Parathyroid adenoma (tissue), 2 donors: ENCODE measurements at regions not wholly inside any gene's neighbourhood (a gene's known extent, or its start where the extent isn't known, plus 50 kb on each side); places are given as distances from the start of the nearest gene placed in this dataset.
"Not testable (repeated sequence)": the region's sequence is repeated elsewhere in the genome, so short reads cannot be mapped to it uniquely, and the experiment has no call there.

ENCODE experiments used
- H2AFZ ChIP-seq: fragments of 300-600 bp; sonication (generic); one replicate; pipeline ENCODE4 v1.7.0; 2017; ENCODE audit warnings: antibody characterized with exemption, mild to moderate bottlenecking
- H3K27ac ChIP-seq: fragments of 300-600 bp; sonication (generic); one replicate; pipeline ENCODE4 v1.7.0; 2017
- H3K27me3 ChIP-seq: fragments of 300-600 bp; sonication (generic); one replicate; pipeline ENCODE4 v1.7.0; 2017; ENCODE audit warnings: low read length; ENCODE audit not compliant: control insufficient read depth, insufficient read depth
- H3K36me3 ChIP-seq: fragments of 300-600 bp; sonication (generic); one replicate; pipeline ENCODE4 v1.7.0; 2017; ENCODE audit warnings: low read length; ENCODE audit not compliant: control insufficient read depth, insufficient read depth
- H3K4me1 ChIP-seq: fragments of 300-600 bp; sonication (generic); one replicate; pipeline ENCODE4 v1.7.0; 2017; ENCODE audit warnings: control low read depth
- H3K4me2 ChIP-seq: fragments of 300-600 bp; sonication (generic); one replicate; pipeline ENCODE4 v1.7.0; 2017; ENCODE audit warnings: low read length
- H3K4me3 ChIP-seq: fragments of 300-600 bp; sonication (generic); one replicate; pipeline ENCODE4 v1.7.0; 2017; ENCODE audit warnings: low read depth, low read length
- H3K79me2 ChIP-seq: fragments of 300-600 bp; sonication (generic); one replicate; pipeline ENCODE4 v1.7.0; 2017; ENCODE audit warnings: control low read depth
- H3K9ac ChIP-seq: fragments of 300-600 bp; sonication (generic); one replicate; pipeline ENCODE4 v1.7.0; 2017; ENCODE audit warnings: mild to moderate bottlenecking
- H3K9me3 ChIP-seq: fragments of 300-600 bp; sonication (generic); one replicate; pipeline ENCODE4 v1.7.0; 2017; ENCODE audit warnings: low read length; ENCODE audit not compliant: control insufficient read depth
- donor health status: primary hyperparathyroidism.

DNA sequence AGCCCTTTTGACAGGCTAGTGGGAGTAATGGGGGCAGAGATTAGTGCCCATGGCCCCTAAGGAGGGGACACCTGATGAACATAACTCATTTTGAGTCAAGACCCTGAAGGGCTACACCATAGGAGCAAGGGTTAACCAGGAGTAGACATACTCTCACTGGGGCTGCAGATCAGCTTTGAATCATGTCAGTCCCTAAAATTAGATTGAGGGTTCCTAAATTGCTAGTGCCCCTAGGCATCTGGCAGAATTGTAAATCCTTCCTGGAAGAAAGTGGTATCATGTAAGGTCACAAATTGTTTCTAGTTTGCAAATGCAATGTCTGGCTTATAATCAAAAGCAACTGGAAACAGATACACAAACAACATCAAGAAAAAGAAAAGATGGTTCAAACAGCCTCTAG lies 52.1 kb upstream of the LRRC37A2 start:
- not testable (repeated sequence) for H3K9me3 ChIP-seq, H2AFZ ChIP-seq, H3K79me2 ChIP-seq

DNA sequence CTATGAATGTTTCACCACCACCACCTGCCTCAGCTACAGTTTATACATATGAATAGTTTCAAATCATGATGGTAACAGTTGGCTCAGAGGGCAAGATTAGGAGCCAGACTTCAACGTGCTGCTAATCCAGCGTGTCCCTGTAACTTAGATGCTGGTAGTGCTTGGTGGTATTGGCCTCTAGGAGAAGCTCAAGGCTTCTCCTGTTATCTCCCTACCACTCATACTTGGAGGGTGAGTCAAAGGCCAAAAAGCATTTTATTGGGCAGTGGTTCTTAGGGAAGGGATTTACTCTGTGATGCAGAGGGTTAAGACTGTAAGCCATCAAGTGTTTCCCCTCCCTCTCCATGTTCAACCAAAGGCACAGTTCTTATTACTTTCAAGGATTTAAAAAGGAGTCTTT lies 57.2 kb upstream of the LRRC37A2 start:
- not testable (repeated sequence) for H2AFZ ChIP-seq, H3K27ac ChIP-seq, H3K9ac ChIP-seq, H3K27me3 ChIP-seq, H3K4me1 ChIP-seq, H3K4me3 ChIP-seq, H3K79me2 ChIP-seq, H3K9me3 ChIP-seq, H3K36me3 ChIP-seq, H3K4me2 ChIP-seq

More for the DNA sequence above, 52.1 kb upstream of the LRRC37A2 start:
- not testable (repeated sequence) for H3K36me3 ChIP-seq, H3K4me1 ChIP-seq, H3K27me3 ChIP-seq, H3K4me2 ChIP-seq, H3K9ac ChIP-seq, H3K27ac ChIP-seq, H3K4me3 ChIP-seq

DNA sequence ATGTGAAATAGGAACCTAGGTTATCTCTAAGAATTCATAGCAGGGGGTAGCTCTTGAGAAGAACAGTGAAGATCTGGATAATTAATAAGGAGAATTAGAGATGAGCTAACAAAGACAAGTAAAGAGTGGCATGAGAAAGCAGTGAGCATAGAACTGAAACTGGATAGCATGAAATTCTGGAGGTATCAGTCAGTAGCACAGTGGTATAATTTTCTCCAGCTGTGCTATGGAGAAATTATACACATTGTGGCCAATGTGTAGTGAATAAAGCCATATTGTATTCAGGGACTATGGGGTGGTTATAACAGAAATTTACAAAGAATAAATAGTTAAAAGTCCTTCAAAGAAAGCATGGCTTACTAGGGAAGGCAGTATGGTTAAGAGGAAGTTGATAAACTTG lies 57.7 kb upstream of the LRRC37A2 start:
- not testable (repeated sequence) for H3K4me2 ChIP-seq, H3K9ac ChIP-seq, H3K79me2 ChIP-seq, H3K9me3 ChIP-seq, H3K36me3 ChIP-seq, H3K27me3 ChIP-seq, H2AFZ ChIP-seq, H3K4me3 ChIP-seq, H3K27ac ChIP-seq, H3K4me1 ChIP-seq

DNA sequence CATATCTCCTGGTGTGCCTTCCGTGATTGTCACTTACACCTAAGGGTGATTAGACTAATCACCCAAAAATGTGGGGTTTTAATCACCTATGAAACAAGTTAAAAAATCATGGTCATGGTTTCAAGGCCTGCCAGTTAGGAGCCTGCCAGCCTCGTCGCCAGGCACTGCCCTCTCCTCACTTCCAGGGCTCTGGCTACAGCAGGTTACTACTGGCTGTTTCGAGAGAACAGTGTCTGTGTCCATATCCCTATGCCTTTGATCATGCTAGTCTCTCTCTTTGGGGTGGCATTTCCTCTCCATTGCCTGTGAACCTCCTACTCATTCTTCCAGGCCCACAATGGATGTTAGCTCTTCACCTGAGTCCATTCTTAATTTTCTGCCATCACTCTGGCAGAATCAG lies 59.2 kb upstream of the LRRC37A2 start:
- not testable (repeated sequence) for H3K36me3 ChIP-seq, H3K4me1 ChIP-seq, H2AFZ ChIP-seq, H3K27ac ChIP-seq, H3K27me3 ChIP-seq, H3K4me2 ChIP-seq, H3K9me3 ChIP-seq, H3K9ac ChIP-seq, H3K4me3 ChIP-seq, H3K79me2 ChIP-seq

DNA sequence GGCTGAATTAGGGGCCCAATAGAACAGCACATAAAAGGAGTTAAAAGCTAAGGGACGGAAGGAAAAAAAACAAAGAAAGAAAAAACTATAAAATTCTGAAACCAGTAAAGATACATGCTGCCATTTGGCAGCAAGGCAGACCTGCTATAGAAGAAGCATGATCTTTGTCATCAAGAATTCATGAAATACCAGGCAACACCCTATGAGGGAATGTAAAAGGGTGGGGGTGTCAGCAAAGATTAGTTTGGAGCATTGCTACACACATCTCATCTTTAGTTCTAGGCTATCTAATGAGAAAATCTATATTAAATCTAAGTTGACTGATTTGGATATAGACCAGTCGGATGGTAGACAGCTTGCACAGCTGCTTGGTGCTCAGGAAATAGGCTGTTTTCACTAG lies 66.4 kb upstream of the LRRC37A2 start:
- H3K4me1 ChIP-seq, H2AFZ ChIP-seq, H3K4me3 ChIP-seq, H3K27me3 ChIP-seq, H3K79me2 ChIP-seq, H3K9me3 ChIP-seq, H3K36me3 ChIP-seq, H3K9ac ChIP-seq, H3K27ac ChIP-seq, H3K4me2 ChIP-seq: not testable (repeated sequence)

DNA sequence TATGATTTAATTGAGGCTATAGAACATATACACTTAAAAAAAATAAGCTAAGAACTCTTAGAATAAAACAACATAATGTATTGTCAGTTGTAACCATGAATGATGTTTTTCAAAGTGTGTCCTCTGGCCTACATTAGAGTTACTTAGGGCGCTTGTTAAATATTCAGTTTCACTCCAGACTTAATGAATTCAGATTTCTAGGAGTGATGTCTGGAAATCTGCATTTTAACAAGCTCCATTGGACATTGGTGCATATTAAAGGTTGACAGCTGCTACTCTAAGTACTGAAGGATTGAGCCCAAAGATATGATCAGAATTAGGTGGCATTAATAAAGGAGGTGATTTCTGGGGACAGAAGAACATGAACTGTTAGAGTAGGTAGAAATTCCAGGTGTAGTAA lies 66.9 kb upstream of the LRRC37A2 start:
- H3K4me1 ChIP-seq, H3K36me3 ChIP-seq, H3K27ac ChIP-seq, H3K79me2 ChIP-seq, H3K9ac ChIP-seq, H3K4me3 ChIP-seq, H3K4me2 ChIP-seq, H3K27me3 ChIP-seq, H3K9me3 ChIP-seq, H2AFZ ChIP-seq: not testable (repeated sequence)

DNA sequence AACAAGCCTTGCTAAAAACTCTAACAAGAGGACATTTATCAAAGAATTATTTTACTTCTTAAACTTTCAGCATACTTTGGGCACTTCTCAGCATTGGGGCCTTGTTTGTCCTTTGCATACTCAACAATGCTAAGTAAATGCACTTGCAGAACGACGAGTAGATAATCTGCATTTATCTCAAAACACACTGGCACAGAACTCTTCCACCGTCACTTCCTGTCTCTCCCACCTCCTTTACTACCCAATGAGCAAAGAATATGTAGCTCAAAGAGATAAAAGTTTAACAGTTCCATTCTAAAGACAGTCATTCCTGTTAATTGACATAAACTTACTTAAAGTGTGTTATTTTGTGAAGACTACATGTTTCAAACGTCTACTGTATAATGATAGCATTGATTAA lies 70.1 kb upstream of the LRRC37A2 start:
- not testable (repeated sequence) for H3K4me2 ChIP-seq, H3K9me3 ChIP-seq, H3K79me2 ChIP-seq, H3K36me3 ChIP-seq, H3K27me3 ChIP-seq, H3K9ac ChIP-seq, H3K4me3 ChIP-seq, H3K4me1 ChIP-seq, H2AFZ ChIP-seq, H3K27ac ChIP-seq

DNA sequence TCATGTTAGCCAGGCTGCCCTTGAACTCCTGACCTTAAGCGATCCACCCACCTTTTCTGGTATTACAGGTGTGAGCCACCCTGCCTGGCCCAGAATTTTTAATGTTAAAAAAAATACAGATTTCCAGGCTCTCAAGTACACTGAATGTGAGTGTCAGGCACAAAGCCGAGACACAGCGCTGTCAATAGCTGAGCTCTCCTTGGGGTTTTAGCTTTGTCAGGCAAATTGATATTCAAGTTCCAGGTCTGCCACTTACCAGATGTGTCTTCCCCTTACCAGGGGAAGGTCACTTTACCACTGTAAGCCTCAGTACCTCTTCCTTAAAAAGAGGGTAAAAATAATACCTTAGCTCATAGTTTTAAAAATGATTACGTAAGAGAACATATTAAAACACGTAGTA lies 71.6 kb upstream of the LRRC37A2 start:
- H3K27ac ChIP-seq, H3K4me3 ChIP-seq, H3K4me1 ChIP-seq, H3K4me2 ChIP-seq, H3K9ac ChIP-seq, H3K36me3 ChIP-seq, H3K27me3 ChIP-seq, H3K9me3 ChIP-seq, H2AFZ ChIP-seq, H3K79me2 ChIP-seq: not testable (repeated sequence)

DNA sequence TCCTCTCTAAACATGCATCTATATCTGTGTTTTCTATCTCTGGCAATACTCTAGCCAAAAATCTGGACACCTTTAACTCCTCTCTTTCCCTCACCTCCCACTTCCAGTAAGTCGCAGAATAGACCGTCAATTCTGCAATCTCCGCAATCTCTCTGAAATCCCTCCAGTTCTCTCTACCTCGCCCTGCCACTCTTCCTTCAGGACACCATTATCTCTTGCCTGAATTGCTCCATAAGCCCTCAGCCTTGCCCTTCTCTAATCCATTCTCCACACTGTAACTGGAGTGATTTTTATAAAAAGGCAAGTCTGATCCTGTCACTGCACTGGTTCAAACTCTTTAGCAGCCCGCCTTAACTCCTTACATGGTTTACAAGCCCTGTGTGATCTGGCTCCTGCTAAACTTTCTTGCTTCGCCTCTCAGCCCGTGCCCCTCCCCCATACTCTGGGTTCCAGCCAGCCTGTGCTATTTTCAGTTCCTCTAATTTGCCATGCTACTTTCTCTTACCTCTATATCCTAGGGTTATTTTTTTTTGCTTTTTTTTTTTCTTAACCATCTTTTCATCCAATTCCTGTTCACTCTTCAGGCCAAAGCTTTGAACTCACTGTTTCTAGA lies 73.0 kb upstream of the ARL17B start:
- H2AFZ ChIP-seq, H3K27ac ChIP-seq, H3K9ac ChIP-seq, H3K9me3 ChIP-seq, H3K4me1 ChIP-seq, H3K4me3 ChIP-seq, H3K4me2 ChIP-seq, H3K36me3 ChIP-seq, H3K79me2 ChIP-seq, H3K27me3 ChIP-seq: not testable (repeated sequence)

DNA sequence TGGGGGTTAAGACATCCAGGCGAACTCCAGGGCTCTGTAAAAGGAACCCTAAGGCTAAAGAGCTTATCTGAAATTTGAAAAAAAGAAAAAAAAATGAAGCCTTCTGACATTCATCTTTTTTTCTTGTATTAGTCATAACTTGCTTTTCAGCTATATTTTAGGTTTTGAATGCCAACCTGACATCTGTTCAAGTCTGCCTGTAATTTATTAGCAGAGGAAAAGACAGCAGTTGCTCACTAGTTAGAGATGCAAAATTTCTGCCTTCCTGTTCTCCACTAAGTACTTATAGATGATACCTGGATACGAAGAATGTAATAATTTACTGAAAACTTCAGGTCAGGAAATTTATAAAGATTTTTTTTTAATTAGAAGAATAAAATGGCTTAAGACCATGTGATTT lies 68.7 kb upstream of the ARL17B start:
- not testable (repeated sequence) for H3K4me3 ChIP-seq, H3K4me1 ChIP-seq, H3K36me3 ChIP-seq, H3K79me2 ChIP-seq, H2AFZ ChIP-seq, H3K27me3 ChIP-seq, H3K4me2 ChIP-seq, H3K9ac ChIP-seq, H3K9me3 ChIP-seq, H3K27ac ChIP-seq

DNA sequence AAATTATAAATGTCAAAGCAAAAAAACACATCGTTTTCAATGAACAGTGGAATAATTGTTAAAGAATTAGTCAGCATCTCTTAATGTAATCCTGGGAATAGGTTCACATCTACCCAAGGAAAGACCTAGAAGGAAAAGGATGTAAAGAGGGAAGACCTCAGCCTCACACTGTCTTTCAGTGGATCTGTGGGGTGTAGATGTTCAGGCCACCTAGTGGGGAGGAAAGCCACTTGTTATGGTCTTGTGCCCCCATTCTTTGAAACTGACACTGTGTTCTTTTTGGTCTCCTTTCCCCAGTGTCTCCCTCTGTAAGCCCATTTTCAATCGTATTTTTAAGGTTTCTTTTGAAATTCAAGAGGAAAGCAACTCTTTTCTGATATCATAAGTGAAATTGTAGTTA lies 68.1 kb upstream of the ARL17B start:
- H3K4me1 ChIP-seq, H3K27me3 ChIP-seq, H3K4me3 ChIP-seq, H3K9ac ChIP-seq, H3K36me3 ChIP-seq, H3K27ac ChIP-seq, H3K9me3 ChIP-seq, H3K4me2 ChIP-seq, H2AFZ ChIP-seq, H3K79me2 ChIP-seq: not testable (repeated sequence)
